ENCODE measurements at regions not wholly inside any gene's neighbourhood (a gene's known extent, or its start where the extent isn't known, plus 50 kb on each side); places are given as distances from the start of the nearest gene placed in this dataset.
A peak's percentile ranks its signal among the peaks of the same experiment; 100 is the strongest.
"Not testable (repeated sequence)": the region's sequence is repeated elsewhere in the genome, so short reads cannot be mapped to it uniquely, and the experiment has no call there.

DNA sequence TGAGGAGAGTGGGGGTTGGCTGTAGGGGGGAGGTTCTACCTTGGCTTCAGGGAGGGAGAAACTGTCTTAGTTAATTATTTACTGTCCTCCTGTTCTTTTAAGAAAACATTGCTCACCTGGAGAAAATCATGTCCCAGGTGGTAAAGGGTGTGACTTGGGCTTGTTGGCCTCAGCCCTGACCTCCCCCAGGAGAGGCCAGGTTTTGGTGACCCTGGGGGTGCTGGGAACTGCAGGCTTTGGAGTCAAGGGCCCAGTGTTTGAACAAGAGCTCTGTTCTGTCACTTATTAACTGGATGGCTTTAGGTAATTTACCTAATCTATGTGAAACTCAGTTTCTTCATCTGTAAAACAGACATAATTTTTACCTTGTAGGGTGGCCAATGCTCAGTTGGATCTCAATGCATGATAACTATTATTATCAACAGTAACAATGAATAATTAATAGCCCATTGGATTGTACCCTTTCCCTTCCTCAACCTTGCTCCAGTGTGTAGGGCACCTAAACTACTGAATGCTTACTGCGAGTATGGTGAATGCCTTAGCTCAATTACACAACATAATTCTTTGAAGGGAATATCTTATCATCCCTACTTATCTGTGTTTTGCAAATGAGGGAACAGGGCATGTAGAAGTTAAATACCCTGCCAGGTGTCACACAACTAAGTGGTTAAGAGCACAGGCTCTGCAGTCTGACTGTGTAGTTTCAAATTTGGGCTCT, 959.4 kb upstream of the DEFB115 start:
- not testable (repeated sequence) for DNase-seq

DNA sequence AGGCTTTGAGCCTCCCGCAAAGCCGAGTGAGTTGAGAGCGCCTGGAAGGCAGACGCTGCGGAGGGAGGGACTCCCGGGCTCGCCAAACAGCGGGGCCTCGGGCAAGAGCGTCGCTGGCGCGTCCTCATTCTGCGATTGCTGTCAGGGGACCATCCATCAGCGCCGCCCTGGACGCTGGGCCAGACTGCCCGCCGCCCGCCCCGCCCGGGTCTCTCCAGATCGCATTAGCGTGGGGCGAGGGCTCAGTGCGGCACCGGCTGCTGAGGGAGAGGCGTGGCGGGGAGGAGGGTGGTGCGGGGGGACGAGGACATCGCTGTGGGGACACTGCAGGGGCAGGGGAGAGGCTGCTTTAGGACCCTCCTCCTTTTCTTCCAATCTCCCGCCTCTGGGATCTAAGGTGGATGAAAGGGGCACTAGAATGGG, 957.2 kb upstream of the DEFB115 start:
- DNase-seq: not testable (repeated sequence)

DNA sequence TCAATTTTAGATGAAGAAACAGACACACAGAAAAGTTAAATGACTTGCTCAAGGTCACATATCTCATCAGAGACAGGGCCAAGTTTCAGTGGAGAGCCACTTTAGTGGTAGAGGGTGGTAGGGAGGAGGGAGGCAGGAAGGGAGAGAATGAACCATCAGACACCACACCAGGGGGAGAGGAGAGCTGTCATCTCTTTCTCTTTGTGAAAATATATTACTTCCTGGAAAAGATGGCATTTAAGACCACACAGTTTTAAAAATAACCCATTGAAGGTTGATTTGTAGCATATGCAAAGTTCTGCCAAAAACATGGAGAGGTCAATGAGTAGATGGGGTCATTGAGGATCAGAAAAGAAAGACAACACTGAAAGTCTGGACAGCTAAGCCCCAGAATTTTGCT, 954.7 kb upstream of the DEFB115 start:
- not testable (repeated sequence) for DNase-seq

DNA sequence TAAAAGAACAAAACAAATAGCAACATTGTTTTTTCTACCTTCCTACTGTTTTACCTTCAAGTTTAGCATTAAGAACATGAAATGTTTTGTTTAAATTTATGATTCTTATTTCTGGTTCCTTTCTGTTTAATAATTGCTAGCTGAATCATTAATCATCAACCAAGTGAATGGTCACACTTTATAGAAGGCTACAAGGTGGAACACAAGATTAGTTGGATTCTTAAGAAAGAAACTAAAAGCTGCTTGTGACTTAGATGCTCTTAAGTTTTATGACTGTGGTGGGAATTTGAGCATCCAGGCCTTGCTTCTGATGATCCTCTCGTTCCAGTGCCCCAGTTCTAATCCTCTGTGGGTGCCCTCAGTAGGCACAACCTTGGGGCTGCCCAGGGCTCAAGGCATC, 947.5 kb upstream of the DEFB115 start:
- DNase-seq: not testable (repeated sequence)

DNA sequence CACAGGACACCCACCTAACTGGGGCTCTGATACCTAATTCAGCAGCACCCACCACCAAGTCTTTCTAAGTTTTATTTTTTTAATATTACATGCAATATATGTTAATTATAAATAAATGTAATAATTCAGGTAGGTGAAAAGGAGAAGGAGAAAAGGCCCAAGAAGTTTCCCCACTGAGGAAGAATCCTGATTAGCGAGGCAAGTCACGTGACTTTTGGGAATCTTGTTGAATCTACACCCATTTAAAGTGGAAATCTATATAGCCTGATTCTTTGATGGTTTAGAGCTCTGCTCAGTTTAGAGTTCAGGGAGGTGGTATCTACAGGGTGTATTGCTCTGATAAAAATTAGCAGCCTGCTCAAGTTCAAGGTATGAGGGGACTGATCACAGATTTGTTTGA, 947.1 kb upstream of the DEFB115 start:
- not testable (repeated sequence) for DNase-seq

DNA sequence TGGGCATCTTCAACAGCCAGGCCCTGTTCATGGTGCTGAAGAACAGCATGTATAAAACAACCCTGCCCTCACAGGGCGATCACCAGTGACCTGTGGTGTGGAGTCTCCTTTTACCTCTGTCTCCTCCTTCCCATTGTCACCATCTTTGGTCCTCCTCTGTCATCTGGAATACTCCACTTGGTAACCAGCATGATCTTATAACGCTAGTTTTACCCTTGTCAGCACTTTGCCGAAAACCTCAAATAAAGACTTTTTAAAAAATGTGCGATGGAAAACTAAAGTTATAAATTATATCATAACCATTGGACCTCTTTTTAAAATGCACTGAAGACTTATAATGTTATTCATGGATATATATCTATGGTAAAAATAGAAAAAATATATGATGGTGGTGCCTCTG, 945.2 kb upstream of the DEFB115 start:
- not testable (repeated sequence) for DNase-seq

DNA sequence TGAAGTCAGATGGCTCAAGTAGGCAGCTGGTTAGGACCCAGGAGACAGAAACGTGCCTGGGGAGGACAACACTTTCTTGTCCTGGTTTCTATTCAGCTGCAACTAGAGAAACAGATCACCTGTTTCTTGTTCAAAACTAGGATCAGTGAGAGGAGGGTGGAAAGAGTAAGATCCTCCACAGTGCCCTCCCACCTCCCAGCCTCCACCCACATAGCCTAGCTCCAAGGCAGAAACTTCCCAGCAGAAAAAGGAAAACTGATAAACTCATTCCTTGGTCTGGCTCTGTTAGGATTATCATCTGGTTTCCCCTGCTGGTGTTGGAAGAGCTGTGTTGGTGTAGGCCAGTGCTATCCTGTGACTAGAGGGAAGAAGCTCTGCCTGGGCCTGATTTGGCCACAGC, 943.8 kb upstream of the DEFB115 start:
- not testable (repeated sequence) for DNase-seq

DNA sequence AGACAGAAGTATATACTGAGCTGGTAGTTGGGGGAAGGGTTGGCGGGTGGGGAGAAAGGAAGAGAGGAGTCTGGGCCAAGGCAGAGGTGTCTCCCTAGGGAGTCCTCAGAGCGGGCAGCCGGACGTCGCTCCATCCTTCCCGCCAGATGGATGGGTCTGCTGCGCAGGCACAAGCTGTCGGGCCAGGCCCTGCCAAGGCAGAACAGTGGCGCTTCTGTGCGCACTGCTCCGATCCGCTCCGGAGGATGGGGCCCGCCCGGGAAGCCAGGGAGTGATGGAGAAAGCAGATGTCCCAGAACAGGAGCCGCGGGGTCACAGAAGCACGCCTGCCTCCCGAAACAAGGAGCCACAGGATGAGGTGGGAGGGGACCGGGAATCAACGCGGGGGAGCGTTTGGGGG, 941.4 kb upstream of the DEFB115 start:
- not testable (repeated sequence) for DNase-seq

DNA sequence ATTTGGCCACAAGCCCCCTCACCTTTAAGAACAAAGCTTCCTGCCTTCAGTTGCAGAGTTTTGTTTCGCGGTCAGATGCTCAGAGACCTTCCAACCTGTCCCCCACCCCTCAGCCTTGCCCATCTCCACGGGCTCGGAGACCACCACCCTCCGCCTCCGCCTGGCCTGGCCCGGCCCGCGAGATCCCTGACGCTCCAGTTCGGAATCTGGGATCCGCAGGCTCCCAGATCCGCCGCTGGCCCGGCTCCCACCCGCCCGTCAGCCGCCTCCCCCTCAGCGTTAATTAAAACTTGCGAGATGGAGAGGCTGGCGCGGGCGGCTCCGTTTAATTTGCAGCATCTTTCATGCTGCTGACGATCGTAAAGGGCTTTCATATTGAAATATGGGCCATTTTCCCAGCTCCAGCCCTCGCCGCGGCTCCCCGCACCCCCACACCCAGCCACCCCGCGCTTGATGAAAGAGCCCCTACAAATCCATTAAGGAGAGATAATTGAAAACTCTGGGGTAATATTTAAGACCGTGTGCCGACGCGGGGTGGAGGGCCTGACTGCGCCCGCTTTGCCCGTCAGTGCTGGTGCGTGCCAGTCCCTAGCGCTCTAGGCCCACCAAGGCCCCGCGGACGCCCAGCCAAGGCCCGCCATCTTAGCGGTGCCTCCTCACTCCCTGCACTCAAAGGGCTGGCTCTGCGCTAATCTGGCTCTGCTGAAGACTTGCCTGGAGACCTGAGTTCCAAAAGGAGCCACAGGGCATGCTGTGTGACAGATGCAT, 940.7 kb upstream of the DEFB115 start:
- DNase-seq: not testable (repeated sequence)

DNA sequence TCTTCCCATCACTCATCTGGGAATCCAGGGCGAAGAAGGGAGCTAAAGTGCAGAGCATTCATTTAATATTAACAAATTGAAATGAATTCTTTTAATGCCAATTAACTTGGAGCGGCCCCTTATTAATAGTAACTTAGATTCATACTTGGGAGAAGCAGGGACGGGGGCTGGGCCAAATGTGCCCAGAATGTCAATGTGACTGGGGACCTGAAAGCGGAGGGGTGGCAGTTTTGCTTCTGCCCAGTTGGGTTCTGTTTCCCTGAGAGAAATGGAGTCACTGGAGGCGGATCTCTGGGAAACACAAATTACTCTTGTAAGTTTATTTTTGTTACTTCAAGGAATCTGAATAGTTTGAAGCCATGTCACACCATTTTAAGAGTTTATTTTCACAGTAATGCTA, 923.7 kb upstream of the DEFB115 start:
- not testable (repeated sequence) for DNase-seq

DNA sequence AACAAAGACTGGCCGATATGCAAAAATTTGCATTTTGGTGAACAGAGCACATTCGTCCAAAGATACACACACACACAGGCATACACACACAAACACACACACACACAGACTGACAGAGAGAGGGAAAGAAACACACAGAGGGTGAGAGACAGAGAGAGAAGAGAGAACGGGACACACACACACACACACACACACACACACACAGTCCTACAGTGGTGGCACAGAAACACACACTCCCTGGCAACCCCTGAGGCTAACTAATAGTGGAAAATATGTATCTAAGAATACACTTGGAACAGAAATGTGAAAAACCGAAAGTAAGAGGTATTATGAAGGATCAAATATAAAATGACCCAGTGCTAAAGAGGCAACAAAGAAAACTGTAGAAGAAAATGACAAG, 919.9 kb upstream of the DEFB115 start:
- DNase-seq: not testable (repeated sequence)

DNA sequence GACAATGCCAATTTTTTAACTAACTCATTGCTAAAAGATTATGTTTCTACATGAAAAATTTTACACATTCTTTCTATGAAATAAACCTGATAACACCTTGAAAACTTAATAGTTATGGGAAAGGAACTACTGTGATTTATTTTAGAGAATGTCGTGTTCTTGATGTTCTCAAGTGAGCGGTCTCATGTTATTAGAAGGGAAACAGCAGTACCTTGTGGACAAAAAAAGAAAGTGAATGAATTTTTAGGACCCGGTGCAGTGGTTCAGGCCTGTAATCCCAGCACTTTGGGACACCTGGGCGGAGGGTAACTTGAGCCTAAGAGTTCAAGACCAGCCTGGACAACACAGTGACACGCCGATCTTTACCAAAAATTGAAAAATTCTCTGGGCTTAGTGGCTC, 908.5 kb upstream of the DEFB115 start:
- DNase-seq: not testable (repeated sequence)

DNA sequence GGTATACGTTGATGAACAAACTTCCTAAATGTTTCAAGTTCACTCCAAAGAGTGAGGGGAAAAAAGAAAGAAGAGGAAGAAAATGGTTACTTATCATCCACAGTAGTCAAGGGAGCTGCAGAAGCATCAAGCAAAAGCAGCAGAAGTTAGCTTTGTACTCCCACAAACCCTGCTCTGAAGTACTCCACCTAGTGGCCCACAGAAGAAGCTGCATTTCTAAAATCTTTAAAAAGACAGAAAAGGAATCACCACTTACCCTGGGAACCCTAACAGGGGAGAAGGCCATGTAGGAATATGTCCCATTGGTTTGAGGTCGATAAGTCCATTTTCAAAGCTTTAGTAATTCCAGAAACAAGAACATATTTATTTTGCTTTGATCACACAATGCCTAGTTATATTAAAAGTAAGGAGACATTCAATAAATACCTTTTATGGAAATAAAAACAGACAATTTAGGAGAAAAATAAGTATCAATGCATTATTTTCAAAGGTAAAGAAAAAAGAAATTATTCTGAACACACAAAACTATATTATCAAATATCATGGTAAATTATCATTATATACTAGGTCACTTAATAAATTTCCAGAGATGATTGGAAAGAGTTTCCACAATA, 900.5 kb upstream of the DEFB115 start:
- not testable (repeated sequence) for DNase-seq

DNA sequence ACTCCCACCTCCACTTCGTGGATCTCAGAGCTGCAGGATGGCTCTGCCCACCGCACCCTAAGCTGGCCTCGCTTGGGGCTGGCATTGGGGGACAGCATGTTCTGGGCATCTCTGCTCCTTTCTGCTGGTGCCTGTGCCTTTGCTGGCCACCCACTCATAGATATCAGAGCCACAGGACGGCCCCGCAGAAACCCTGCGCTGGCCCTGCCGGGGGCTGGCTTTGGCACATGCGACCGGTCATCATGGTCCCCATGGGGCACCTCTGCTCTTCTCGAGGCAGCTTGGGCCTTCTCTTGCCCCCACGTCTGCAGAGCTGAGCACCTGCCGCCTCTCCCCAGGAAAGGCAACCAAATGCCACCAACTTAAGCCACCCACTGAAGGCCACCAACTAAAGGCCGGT, 895.7 kb upstream of the DEFB115 start:
- DNase-seq: not testable (repeated sequence)

DNA sequence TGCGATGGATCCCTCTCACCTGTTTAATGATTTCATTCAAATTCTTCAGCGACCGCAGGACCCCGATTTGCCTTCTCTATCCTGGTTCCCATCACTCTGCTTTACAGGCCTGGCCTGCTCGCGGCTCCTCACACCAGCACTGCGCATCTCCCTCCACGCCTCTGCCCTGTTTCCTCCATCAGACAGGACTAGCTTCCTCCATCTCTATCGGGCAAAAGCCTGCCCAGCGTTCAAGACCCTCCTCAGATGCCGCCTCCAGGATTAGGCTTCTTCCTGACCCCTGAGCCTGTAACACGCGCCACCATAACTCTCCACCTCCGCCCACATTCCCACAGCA, 881.1 kb upstream of the DEFB115 start:
- DNase-seq: not testable (repeated sequence)

DNA sequence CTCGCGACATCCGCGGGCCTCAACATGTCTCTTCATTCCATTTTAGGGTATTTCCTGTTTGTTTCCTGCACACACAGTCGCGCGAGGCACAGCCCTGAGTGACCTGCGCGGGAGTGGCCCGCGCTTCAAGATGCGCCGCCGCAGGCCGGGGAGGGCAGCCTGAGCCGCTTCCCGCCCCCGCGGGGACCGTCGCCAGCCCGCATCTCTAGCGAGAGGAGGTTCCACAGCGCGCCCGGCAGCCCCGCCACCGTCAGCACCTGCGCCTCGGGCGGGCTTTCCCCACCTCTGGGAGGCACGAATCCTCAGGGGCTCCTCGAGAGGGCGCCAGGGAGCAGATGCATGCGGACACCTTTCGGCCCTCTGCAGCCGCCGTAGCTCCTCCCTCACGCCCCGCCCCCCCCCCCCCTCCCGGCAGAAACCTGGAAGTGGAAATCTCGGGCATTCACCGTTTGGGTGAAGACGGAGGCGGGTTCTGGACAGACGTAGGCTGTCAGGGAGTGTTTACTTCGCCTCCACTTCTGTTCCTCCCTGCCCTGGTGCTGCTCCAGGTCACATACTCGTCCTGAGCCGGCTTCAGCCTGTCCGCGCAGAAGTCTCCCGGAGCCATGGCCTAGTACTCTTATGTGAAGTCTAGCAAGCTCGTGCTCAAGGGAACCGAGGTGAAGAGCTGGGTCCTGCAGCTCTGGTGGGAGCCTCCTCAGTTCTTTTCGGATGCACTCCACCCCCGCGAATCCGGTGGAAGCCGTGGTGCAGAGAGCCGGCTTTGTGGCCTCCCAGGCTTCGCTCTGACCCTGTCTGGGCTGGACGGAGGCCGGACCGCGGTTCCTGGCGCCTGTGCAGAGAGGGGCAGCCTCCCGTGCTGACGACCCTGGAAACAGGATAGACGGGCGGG, 880.5 kb upstream of the DEFB115 start:
- peak; percentile 91 for DNase-seq

DNA sequence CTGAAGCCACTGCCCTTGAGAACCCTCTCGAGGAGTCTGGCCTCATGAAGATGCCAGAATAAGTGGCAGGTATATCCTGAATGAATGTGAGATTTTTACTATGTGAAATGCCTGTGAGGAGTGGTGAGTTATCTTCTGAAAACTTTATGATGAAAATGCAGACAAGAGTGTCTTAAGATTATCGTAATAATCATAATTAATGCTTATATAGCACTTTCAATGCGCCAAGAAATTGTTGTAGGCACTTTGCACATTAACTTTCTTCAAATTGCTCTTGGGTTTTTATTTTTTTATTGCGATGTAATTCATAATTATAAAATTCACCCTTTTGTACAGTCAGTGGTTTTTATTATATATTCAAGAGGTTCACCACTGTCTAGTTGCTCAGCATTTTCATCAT, 879.1 kb upstream of the DEFB115 start:
- not testable (repeated sequence) for DNase-seq

DNA sequence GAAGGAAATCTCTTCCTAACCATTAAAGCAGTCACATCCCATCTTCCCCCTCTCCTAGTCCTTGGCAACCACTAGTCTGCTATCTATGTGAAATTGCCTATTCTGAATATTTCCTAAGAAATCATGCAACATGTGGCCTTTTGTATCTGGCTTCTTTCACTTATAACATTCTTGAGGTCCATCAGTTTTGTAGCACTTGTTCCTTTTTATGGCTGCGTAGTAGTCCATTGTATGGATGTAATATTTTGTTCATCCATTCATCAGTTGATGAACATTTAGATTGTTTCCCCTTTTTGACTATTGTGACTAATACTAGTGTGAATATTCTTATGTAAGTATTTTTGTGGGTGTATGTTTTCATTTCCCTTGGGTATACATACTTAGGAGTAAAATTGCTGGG, 878.7 kb upstream of the DEFB115 start:
- not testable (repeated sequence) for DNase-seq

DNA sequence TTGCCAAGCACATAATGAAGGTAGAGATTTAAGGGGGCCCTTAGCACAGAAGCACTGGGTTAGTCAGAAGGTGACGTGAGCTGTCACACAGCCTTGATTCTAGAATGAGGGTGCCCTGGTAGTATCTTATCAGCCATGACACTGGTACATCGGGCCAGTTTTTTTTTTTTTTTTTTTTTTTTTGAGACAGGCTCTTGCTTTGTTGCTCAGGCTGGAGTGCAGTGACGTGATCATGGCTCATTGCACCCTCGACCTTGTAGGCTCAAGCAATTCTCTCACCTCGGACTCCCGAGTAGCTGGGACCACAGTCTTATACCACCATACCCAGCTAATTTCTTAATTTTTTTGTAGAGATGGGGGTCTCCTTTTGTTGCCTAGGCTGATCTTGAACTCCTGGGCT, 872.6 kb upstream of the DEFB115 start:
- not testable (repeated sequence) for DNase-seq

DNA sequence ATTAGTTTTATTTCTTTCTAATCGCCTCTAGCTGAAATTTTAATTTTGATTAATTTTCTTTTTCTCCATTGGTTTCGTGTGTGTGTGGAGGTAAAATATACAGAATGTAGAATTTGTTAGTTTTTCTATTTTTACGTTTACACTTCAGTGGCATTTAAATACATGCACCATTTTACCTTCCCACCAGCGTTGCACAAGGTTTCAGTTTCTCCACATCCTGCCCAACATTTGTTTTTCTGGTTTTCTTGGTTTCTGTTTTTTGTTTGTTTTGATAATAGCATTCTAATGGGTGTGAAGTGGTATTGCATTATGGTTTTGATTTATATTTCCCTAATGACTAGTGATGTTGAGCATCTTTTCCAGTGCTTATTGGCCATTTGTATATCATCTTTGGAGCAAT, 871.4 kb upstream of the DEFB115 start:
- DNase-seq: not testable (repeated sequence)

DNA sequence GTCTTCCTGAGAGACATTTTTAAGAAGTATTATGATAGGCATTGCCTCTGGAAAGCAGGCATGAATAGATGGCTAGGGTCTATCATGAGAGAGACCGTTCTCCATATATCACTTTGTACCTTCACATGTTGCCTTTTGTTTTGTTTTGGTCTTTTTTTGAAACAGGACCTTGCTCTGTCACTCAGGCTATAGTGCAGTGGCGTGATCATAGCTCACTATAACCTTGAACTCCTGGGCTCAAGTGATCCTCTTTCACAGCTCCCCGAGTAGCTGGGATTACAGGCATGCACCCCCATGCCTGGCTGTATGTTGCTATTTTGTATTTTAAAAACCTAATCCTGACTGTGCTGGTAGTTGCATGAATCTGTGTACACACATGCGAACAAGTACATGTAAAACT, 869.6 kb upstream of the DEFB115 start:
- not testable (repeated sequence) for DNase-seq

DNA sequence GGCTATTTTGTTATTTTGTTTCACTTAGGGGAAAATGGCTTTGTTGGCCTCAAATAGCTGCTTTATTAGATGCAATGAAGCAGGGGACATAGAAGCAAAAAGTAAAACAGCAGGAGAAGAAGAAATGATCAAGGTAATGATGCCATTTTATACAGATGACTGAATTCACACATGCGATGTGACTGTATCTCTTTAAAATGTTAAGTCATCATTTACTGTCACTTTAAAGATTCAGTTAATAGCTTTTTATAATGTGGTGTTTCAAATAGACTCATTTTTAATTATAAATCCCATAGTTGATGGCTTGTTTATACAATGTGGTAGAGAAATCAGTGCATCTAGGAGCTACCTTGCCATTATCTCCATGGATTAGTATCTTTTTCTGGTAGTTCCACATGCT, 863.9 kb upstream of the DEFB115 start:
- not testable (repeated sequence) for DNase-seq

DNA sequence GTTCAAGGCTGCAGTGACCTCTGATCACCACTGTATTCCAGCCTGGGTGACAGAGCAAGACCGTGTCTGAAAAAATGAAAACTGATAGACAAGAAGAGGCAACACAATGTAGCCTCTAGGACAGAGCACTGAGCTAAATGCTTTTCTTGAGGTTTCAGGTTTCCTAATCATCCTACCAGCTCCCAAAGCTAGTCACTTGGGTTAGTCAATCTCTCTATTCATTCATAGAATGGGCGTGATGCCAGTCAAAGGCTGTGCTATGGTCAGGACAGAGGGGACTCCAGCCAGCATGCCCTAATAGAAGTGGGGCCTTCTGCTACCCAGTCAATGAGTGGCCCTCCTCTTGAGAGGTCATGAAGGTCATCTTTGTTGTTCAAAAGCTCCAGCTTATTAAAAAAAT, 860.4 kb upstream of the DEFB115 start:
- not testable (repeated sequence) for DNase-seq

Measured in stimulated activated naive CD4-positive, alpha-beta T cell treated with Interleukin-2 at 50 U/mL for 16 hours (primary cell).